ENCODE measurements at regions not wholly inside any gene's neighbourhood (a gene's known extent, or its start where the extent isn't known, plus 50 kb on each side); places are given as distances from the start of the nearest gene placed in this dataset.

DNA sequence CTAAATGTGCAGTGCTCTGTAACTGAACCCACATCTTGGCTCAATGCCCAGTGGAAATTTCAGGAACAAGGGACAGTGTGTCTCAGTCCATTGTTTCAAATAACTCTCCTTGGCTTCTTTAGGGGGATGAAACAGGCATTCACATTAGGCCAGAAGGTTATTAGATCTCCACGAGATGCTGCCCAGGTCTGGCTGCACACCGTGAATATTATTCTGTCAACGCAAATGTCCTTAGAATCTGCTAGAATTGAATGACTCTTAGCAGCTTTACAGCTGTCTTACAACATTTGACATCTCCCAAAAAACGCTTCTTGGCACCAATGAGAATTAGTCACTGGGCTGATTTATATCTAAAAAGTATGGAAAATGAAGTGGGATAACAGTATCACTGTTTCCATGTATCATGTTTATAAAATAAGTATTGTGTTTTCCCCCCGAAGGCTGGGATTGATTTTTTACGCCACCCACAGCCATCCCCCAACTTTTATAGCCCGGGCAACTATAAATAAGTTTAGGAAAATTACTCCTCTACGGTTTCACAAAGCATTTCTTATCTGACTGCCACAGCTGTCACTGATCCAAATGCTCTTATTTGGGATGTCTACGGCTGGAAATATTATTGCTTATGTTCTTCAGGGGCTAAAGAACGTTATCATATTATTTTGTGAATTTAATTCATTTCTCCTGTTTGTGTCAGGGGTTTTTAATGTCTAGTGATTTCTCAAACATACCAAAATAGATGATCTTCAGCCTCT, 559.7 kb upstream of the FAT1 start:
- H3K27me3 ChIP-seq (ENCODE audit: control insufficient read depth, insufficient read depth, low read length): no peaks in the 10 kb centered on the region
- no peak for ATAC-seq
- intact Hi-C loops (cut with micrococcal nuclease): no loop called here
- H3K4me1 ChIP-seq (ENCODE audit: control insufficient read depth, insufficient read depth, low read length): no peaks in the 10 kb centered on the region
- Mint-ChIP-seq H3K27me3 (ENCODE audit: low read depth in 2 of 2) (no peaks in the 10 kb centered on the region), H3K4me1 (no peaks in the 10 kb centered on the region), H3K36me3 (no peaks in the 10 kb centered on the region), H3K27ac (no peak overlapping the region), H3K9me3 (peaks cover 6 to 23% of the 10 kb centered on the region in 2 donors), H3K4me3 (no peak overlapping the region)
- no peak overlapping the region for H3K4me3 ChIP-seq (ENCODE audit: low read length)
- peaks cover 5% of the 10 kb centered on the region for H3K9me3 ChIP-seq (ENCODE audit: control insufficient read depth, insufficient read depth, low read length)
- TF ChIP-seq, protein P1, sequence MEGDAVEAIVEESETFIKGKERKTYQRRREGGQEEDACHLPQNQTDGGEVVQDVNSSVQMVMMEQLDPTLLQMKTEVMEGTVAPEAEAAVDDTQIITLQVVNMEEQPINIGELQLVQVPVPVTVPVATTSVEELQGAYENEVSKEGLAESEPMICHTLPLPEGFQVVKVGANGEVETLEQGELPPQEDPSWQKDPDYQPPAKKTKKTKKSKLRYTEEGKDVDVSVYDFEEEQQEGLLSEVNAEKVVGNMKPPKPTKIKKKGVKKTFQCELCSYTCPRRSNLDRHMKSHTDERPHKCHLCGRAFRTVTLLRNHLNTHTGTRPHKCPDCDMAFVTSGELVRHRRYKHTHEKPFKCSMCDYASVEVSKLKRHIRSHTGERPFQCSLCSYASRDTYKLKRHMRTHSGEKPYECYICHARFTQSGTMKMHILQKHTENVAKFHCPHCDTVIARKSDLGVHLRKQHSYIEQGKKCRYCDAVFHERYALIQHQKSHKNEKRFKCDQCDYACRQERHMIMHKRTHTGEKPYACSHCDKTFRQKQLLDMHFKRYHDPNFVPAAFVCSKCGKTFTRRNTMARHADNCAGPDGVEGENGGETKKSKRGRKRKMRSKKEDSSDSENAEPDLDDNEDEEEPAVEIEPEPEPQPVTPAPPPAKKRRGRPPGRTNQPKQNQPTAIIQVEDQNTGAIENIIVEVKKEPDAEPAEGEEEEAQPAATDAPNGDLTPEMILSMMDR (IDR thresholded peaks at IDR 0.05): no peak
- no peak overlapping the region for H3K27ac ChIP-seq (ENCODE audit: low read length)
- no peaks in the 10 kb centered on the region for H3K36me3 ChIP-seq (ENCODE audit: control insufficient read depth, insufficient read depth, low read length)
- 78% methylated on average over 5 of the region's 10 CpGs for WGBS (ENCODE audit: insufficient coverage)
- DNase-seq: no peak

DNA sequence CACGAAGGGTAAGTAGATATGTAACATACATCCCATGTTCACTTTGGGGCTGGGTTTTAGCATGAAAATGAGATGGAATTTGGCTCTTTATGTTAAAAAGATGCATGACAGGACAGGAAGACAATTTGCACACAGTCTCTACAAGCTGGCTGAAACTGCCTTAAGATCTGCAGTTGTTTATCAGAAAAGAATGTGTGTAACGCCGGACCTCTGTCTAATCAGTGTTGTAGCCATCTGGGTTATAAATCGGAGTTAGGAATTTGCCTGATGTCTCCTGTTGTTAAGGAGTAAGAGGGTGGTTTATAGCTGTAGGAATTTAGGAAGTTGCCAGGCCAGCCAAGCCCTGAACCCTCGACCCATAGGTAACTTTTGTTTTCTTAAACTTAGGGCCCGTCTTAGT, 562.9 kb upstream of the FAT1 start:
- Histone ChIP-seq H3K27me3 (ENCODE audit: control insufficient read depth, insufficient read depth, low read length) (no peaks in the 10 kb centered on the region), H3K4me3 (ENCODE audit: low read length) (no peak overlapping the region), H3K27ac (ENCODE audit: low read length) (no peak overlapping the region), H3K4me1 (ENCODE audit: control insufficient read depth, insufficient read depth, low read length) (no peaks in the 10 kb centered on the region), H3K9me3 (ENCODE audit: control insufficient read depth, insufficient read depth, low read length) (peaks cover 5% of the 10 kb centered on the region), H3K36me3 (ENCODE audit: control insufficient read depth, insufficient read depth, low read length) (no peaks in the 10 kb centered on the region)
- no peaks in the 10 kb centered on the region for H3K27me3 Mint-ChIP-seq (ENCODE audit: low read depth in 2 of 2)
- ATAC-seq (no peak), DNase-seq (no peak)
- 43% methylated on average over 5 of the region's 6 CpGs for WGBS (ENCODE audit: insufficient coverage)
- H3K9me3 Mint-ChIP-seq: peaks cover 6 to 17% of the 10 kb centered on the region in 2 donors
- no peaks in the 10 kb centered on the region for H3K36me3 Mint-ChIP-seq
- TF ChIP-seq, protein P1 (IDR thresholded peaks at IDR 0.05): no peak
- no peaks in the 10 kb centered on the region for H3K4me1 Mint-ChIP-seq
- H3K4me3 Mint-ChIP-seq: no peak overlapping the region
- intact Hi-C loops (cut with micrococcal nuclease): no loop called here
- no peak overlapping the region for H3K27ac Mint-ChIP-seq

DNA sequence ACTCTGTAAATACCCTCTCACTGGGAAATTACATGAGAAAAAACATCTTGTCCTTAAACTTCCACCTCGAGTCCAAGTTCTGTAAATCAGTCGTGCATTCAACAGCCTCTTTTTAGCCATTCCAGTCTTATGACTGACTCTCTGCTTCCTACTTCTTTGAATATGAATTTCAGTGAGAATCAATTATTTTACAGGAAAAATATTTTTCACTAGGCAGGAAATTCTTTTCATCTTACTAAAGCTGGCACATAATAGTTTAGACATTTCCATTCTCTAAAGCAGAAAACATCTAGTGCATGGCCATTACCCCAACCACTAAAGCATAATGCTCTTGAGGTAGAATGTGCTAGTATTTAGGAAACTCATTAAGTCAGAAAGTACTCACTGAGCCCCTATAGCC, 565.7 kb upstream of the FAT1 start:
- intact Hi-C loops (cut with micrococcal nuclease): no loop called here
- peaks cover 8 to 20% of the 10 kb centered on the region in 2 donors for H3K9me3 Mint-ChIP-seq

More for the DNA sequence above, 565.7 kb upstream of the FAT1 start:
- Mint-ChIP-seq H3K27ac (no peak overlapping the region), H3K4me3 (no peak overlapping the region), H3K27me3 (ENCODE audit: low read depth in 2 of 2) (no peaks in the 10 kb centered on the region), H3K36me3 (no peaks in the 10 kb centered on the region), H3K4me1 (no peaks in the 10 kb centered on the region)
- H3K9me3 ChIP-seq (ENCODE audit: control insufficient read depth, insufficient read depth, low read length): peaks cover 2% of the 10 kb centered on the region
- no peaks in the 10 kb centered on the region for H3K36me3 ChIP-seq (ENCODE audit: control insufficient read depth, insufficient read depth, low read length)
- TF ChIP-seq, protein P1 (IDR thresholded peaks at IDR 0.05): no peak
- no peak for DNase-seq
- H3K27me3 ChIP-seq (ENCODE audit: control insufficient read depth, insufficient read depth, low read length): no peaks in the 10 kb centered on the region
- H3K4me3 ChIP-seq (ENCODE audit: low read length): no peak overlapping the region
- H3K4me1 ChIP-seq (ENCODE audit: control insufficient read depth, insufficient read depth, low read length): no peaks in the 10 kb centered on the region
- WGBS (ENCODE audit: insufficient coverage): 39% methylated on average over 2 of the region's 2 CpGs
- no peak for ATAC-seq
- no peak overlapping the region for H3K27ac ChIP-seq (ENCODE audit: low read length)
